OCI-LY1 (cell line): ENCODE measurements at regions not wholly inside any gene's neighbourhood (a gene's known extent, or its start where the extent isn't known, plus 50 kb on each side); places are given as distances from the start of the nearest gene placed in this dataset.

Experiments
- H2AFZ ChIP-seq: fragments of 200-600 bp; sonication (generic), shearing (Covaris generic); 2 replicates; pipeline ENCODE4 v1.6.0; 2014; ENCODE audit warnings: antibody characterized with exemption, mild to moderate bottlenecking, low read length
- H3F3A ChIP-seq: fragments of 200-600 bp; sonication (generic), shearing (Covaris generic); 2 replicates; pipeline ENCODE4 v1.6.0; 2014; ENCODE audit warnings: mild to moderate bottlenecking, antibody characterized with exemption, low read length, moderate library complexity; ENCODE audit not compliant: insufficient read depth
- H3K27ac ChIP-seq: fragments of 200-600 bp; sonication (generic); 2 replicates; pipeline ENCODE4 v1.5.1; 2014; ENCODE audit warnings: low read length, mixed run types, mild to moderate bottlenecking, low read depth; ENCODE audit not compliant: poor library complexity, severe bottlenecking
- H3K27me3 ChIP-seq: fragments of 200-600 bp; sonication (generic); 2 replicates; pipeline ENCODE4 v1.6.0; 2014; ENCODE audit warnings: antibody characterized with exemption, mild to moderate bottlenecking, low read length, moderate library complexity; ENCODE audit not compliant: insufficient read depth
- H3K36me3 ChIP-seq: fragments of 200-600 bp; sonication (generic); 2 replicates; pipeline ENCODE4 v1.6.1; 2014; ENCODE audit warnings: mild to moderate bottlenecking, antibody characterized with exemption, low read length, moderate library complexity, mixed read lengths; ENCODE audit not compliant: insufficient read depth
- H3K4me1 ChIP-seq: fragments of 200-600 bp; sonication (generic); 2 replicates; pipeline ENCODE4 v1.5.1; 2014; ENCODE audit warnings: mild to moderate bottlenecking, low read length, moderate library complexity; ENCODE audit not compliant: insufficient read depth, severe bottlenecking
- H3K4me2 ChIP-seq: fragments of 200-600 bp; sonication (generic), shearing (Covaris generic); 2 replicates; pipeline ENCODE4 v1.6.1; 2014; ENCODE audit warnings: low read length
- H3K4me3 ChIP-seq: fragments of 200-600 bp; sonication (generic); 2 replicates; pipeline ENCODE4 v1.5.1; 2014; ENCODE audit warnings: low read length, low read depth, mild to moderate bottlenecking, mixed read lengths; ENCODE audit not compliant: poor library complexity, severe bottlenecking
- H3K79me2 ChIP-seq: fragments of 200-600 bp; shearing (Covaris generic); 2 replicates; pipeline ENCODE4 v1.6.1; 2016; ENCODE audit warnings: mixed run types, low read length, mixed read lengths; ENCODE audit not compliant: insufficient read depth
- H3K9ac ChIP-seq: fragments of 200-600 bp; sonication (generic), shearing (Covaris generic); 2 replicates; pipeline ENCODE4 v1.6.1; 2014; ENCODE audit warnings: mild to moderate bottlenecking, low read length, mixed read lengths
- H3K9me2 ChIP-seq: fragments of 200-600 bp; sonication (generic), shearing (Covaris generic); 2 replicates; pipeline ENCODE4 v1.6.1; 2014; ENCODE audit warnings: low read depth, mild to moderate bottlenecking, low read length, mixed read lengths
- H3K9me3 ChIP-seq: fragments of 200-600 bp; shearing (Covaris generic); 2 replicates; pipeline ENCODE4 v1.6.1; 2014; ENCODE audit warnings: low read length, mixed read lengths
- H4K20me1 ChIP-seq: fragments of 200-600 bp; sonication (generic), shearing (Covaris generic); 2 replicates; pipeline ENCODE4 v1.6.0; 2016; ENCODE audit warnings: mild to moderate bottlenecking, low read length; ENCODE audit not compliant: insufficient read depth
- CTCF ChIP-seq: fragments of 200-600 bp; sonication (generic), shearing (Covaris generic); IDR thresholded peaks from 2 replicates; pipeline ENCODE4 v1.5.1; 2017; ENCODE audit warnings: mild to moderate bottlenecking, antibody characterized with exemption, low read length, moderate library complexity, mixed read lengths
- EZH2 ChIP-seq: fragments of 200-600 bp; sonication (generic), shearing (Covaris generic); IDR thresholded peaks from 2 replicates; pipeline ENCODE4 v1.8.0; 2017; ENCODE audit warnings: borderline replicate concordance, mixed run types, mild to moderate bottlenecking, antibody characterized with exemption, low read length, moderate library complexity, mixed read lengths

- Histone ChIP-seq H3K4me1 (no peaks in the 10 kb centered on the region), H3K4me2 (no peak overlapping the region), H3K27me3 (no peaks in the 10 kb centered on the region), H3K9ac (no peak overlapping the region), H3F3A (no peaks in the 10 kb centered on the region), H3K9me2 (no peaks in the 10 kb centered on the region), H3K4me3 (no peak overlapping the region), H4K20me1 (no peaks in the 10 kb centered on the region), H3K36me3 (no peaks in the 10 kb centered on the region), H3K9me3 (no peaks in the 10 kb centered on the region), H2AFZ (no peak overlapping the region), H3K79me2 (no peaks in the 10 kb centered on the region), H3K27ac (no peak overlapping the region)
- TF ChIP-seq CTCF (no peak), EZH2 (no peak)
Observed at GRCh38 chr4:135268369-135268768, 1066.8 kb upstream of the PABPC4L start.

DNA sequence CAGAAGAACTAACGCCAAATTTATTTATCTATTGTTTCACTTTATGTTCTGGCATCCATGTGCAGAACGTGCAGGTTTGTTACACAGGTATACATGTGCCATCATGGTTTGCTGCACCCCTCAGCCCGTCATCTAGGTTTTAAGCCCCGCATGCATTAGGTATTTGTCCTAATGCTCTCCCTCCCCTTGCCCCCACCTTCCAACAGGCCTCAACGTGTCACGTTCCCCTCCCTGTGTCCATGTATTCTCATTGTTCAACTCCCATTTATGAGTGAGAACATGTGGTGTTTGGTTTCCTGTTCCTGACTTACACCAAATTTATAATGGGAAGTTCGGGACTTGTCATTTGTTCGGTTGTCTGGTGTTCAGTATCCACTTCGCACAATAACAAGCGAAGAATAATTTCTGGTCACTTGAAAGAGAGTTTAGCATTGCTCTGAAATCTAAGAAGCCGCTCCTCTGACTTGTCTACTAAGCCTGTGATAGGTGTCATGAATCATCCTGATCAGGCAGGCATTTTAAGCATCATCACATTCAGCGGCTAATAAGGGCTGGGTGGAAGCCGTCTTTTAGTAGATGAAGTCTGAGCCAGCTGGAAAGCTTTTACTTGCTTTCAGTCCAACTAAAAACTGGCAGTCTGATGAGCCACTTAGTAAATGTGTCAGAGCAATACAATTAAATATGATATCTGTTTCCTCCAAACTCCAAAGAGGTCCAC, 1065.7 kb upstream of the PABPC4L start:
- Histone ChIP-seq H3K9ac (no peak overlapping the region), H3K9me3 (no peaks in the 10 kb centered on the region), H3K4me1 (no peaks in the 10 kb centered on the region), H3K27ac (no peak overlapping the region), H3K79me2 (no peaks in the 10 kb centered on the region), H3K9me2 (no peaks in the 10 kb centered on the region), H3F3A (no peaks in the 10 kb centered on the region), H3K4me2 (no peak overlapping the region), H3K27me3 (no peaks in the 10 kb centered on the region), H3K4me3 (no peak overlapping the region), H3K36me3 (no peaks in the 10 kb centered on the region), H4K20me1 (no peaks in the 10 kb centered on the region), H2AFZ (no peak overlapping the region)
- TF ChIP-seq CTCF (no peak), EZH2 (no peak)

GRCh38 chr4:135256111-135256510, 1054.5 kb upstream of the PABPC4L start:
- H3K9me2 ChIP-seq, result no peaks in the 10 kb centered on the region
- no peaks in the 10 kb centered on the region for H3K4me1 ChIP-seq
- H3K36me3 ChIP-seq, result no peaks in the 10 kb centered on the region
- no peaks in the 10 kb centered on the region for H3K27me3 ChIP-seq
- H3K4me3 ChIP-seq, result no peak overlapping the region
- no peaks in the 10 kb centered on the region for H3K79me2 ChIP-seq
- no peak overlapping the region for H3K27ac ChIP-seq
- H3K9ac ChIP-seq, result no peak overlapping the region
- no peak overlapping the region for H3K4me2 ChIP-seq
- TF ChIP-seq EZH2, result no peak
- TF ChIP-seq CTCF, result no peak
- no peaks in the 10 kb centered on the region for H3F3A ChIP-seq
- H3K9me3 ChIP-seq, result no peaks in the 10 kb centered on the region
- H2AFZ ChIP-seq, result no peak overlapping the region
- no peaks in the 10 kb centered on the region for H4K20me1 ChIP-seq
